ENCODE measurements at regions not wholly inside any gene's neighbourhood (a gene's known extent, or its start where the extent isn't known, plus 50 kb on each side); places are given as distances from the start of the nearest gene placed in this dataset.

- Histone ChIP-seq H3K9me3 (replicated peaks in 1 of 2; ENCODE audit: control insufficient read depth in 1 of 2, insufficient read depth in 1 of 2, low read length in 2 of 2) (no peaks in the 10 kb centered on the region), H3K79me2 (ENCODE audit: insufficient read depth, low read length) (no peaks in the 10 kb centered on the region), H3K27ac (ENCODE audit: low read depth in 1 of 2, low read length in 2 of 2) (no peak overlapping the region), H3K36me3 (replicated peaks in 1 of 2; ENCODE audit: control insufficient read depth in 1 of 2, insufficient read depth in 2 of 2, low read length in 2 of 2) (no peaks in the 10 kb centered on the region), H3K4me1 (ENCODE audit: control insufficient read depth in 1 of 2, insufficient read depth in 2 of 2, low read length in 2 of 2) (no peaks in the 10 kb centered on the region), H3K9ac (ENCODE audit: insufficient read depth, low read length, poor library complexity, severe bottlenecking) (no peak overlapping the region), H4K20me1 (ENCODE audit: insufficient read depth, low read length) (no peaks in the 10 kb centered on the region), H2AFZ (ENCODE audit: insufficient read depth, low read depth, low read length, poor library complexity, severe bottlenecking) (no peak overlapping the region), H3K27me3 (ENCODE audit: control insufficient read depth in 2 of 2, insufficient read depth in 2 of 2, low read length in 2 of 2) (no peaks in the 10 kb centered on the region), H3K4me2 (replicated peaks; ENCODE audit: extremely low read depth, low read length, poor library complexity, severe bottlenecking) (no peak overlapping the region), H3K4me3 (replicated peaks in 1 of 3; ENCODE audit: low read depth in 2 of 3, low read length in 3 of 3) (no peak overlapping the region)
- Mint-ChIP-seq H3K27me3 (ENCODE audit: low read depth in 3 of 3) (peaks cover 0 to 2% (median 0%) of the 10 kb centered on the region in 3 donors), H3K36me3 (no peaks in the 10 kb centered on the region), H3K4me3 (no peak overlapping the region), H3K4me1 (peaks cover 4% of the 10 kb centered on the region), H3K27ac (peak overlapping the region in 2 of 7 donors; percentile 27 to 44), H3K9me3 (no peaks in the 10 kb centered on the region)
- WGBS (ENCODE audit: insufficient coverage), result no CpG with 5 or more reads among the region's 1 CpG
- TF ChIP-seq CTCF (IDR thresholded peaks at IDR 0.05), result no peak
- intact Hi-C loops (cut with micrococcal nuclease), result loop anchor here (2.0 to 10.0 kb wide), 3 partner anchors 109 to 216 kb away; no protein-coding TSS in a partner anchor
- DNase-seq, result no peak
Observed at GRCh38 chr12:69071091-69071370, 138.1 kb upstream of the CPM start.

GRCh38 chr12:69073035-69073434 lies 140.1 kb upstream of the CPM start:
- no peak overlapping the region for H3K27ac Mint-ChIP-seq
- peaks cover 4% of the 10 kb centered on the region for H3K4me1 Mint-ChIP-seq
- H3K36me3 Mint-ChIP-seq, result no peaks in the 10 kb centered on the region
- no peak for DNase-seq
- Histone ChIP-seq H3K79me2 (ENCODE audit: insufficient read depth, low read length) (no peaks in the 10 kb centered on the region), H3K36me3 (replicated peaks in 1 of 2; ENCODE audit: control insufficient read depth in 1 of 2, insufficient read depth in 2 of 2, low read length in 2 of 2) (no peaks in the 10 kb centered on the region), H2AFZ (ENCODE audit: insufficient read depth, low read depth, low read length, poor library complexity, severe bottlenecking) (no peak overlapping the region), H3K27me3 (ENCODE audit: control insufficient read depth in 2 of 2, insufficient read depth in 2 of 2, low read length in 2 of 2) (no peaks in the 10 kb centered on the region), H3K4me3 (replicated peaks in 1 of 3; ENCODE audit: low read depth in 2 of 3, low read length in 3 of 3) (no peak overlapping the region), H3K4me1 (ENCODE audit: control insufficient read depth in 1 of 2, insufficient read depth in 2 of 2, low read length in 2 of 2) (no peaks in the 10 kb centered on the region), H3K4me2 (replicated peaks; ENCODE audit: extremely low read depth, low read length, poor library complexity, severe bottlenecking) (no peak overlapping the region), H3K27ac (ENCODE audit: low read depth in 1 of 2, low read length in 2 of 2) (no peak overlapping the region), H4K20me1 (ENCODE audit: insufficient read depth, low read length) (no peaks in the 10 kb centered on the region), H3K9me3 (replicated peaks in 1 of 2; ENCODE audit: control insufficient read depth in 1 of 2, insufficient read depth in 1 of 2, low read length in 2 of 2) (no peaks in the 10 kb centered on the region), H3K9ac (ENCODE audit: insufficient read depth, low read length, poor library complexity, severe bottlenecking) (no peak overlapping the region)
- intact Hi-C loops (cut with micrococcal nuclease), result loop anchor here (5.0 to 10.0 kb wide), 2 partner anchors 111 to 218 kb away; no protein-coding TSS in a partner anchor
- no peaks in the 10 kb centered on the region for H3K9me3 Mint-ChIP-seq
- no peak overlapping the region for H3K4me3 Mint-ChIP-seq
- TF ChIP-seq CTCF (IDR thresholded peaks at IDR 0.05), result no peak
- peaks cover 0 to 2% (median 0%) of the 10 kb centered on the region in 3 donors for H3K27me3 Mint-ChIP-seq (ENCODE audit: low read depth in 3 of 3)

Measured in CD14-positive monocyte (primary cell).